GM10266 (cell line): ENCODE measurements at regions not wholly inside any gene's neighbourhood (a gene's known extent, or its start where the extent isn't known, plus 50 kb on each side); places are given as distances from the start of the nearest gene placed in this dataset.

Experiments
- DNase-seq: peaks from one replicate; pipeline ENCODE4 v3.0.0; 2012; ENCODE audit errors: extremely low spot score
- TF ChIP-seq, protein P1 (sequence below): IDR thresholded peaks from 2 replicates; pipeline ENCODE4 v1.5.1; 2012; ENCODE audit warnings: mild to moderate bottlenecking, low read depth; ENCODE audit not compliant: control insufficient read depth, insufficient read depth; ENCODE audit errors: missing control alignments

DNA sequence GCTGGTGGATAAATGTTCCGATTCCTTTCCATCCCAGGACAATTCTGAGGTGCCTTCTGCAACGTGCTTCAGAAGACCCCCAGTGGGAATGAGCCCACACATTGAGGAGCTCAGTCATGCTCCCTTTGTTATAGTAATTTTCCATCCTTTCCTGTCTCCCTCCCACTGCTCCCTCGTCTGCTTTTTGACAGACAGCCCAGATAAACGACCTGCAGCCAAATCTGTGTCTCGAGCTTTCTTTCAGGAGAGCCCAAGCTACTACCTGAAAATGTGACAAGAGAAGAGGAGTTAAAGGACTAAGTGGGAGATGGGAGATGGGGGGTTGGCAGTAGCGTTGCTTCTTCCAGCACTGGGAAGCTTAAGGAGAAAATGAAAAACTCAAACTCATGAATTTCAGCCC lies 65.9 kb upstream of the LRRN2 start:
- DNase-seq = no peak
- TF ChIP-seq, protein P1, sequence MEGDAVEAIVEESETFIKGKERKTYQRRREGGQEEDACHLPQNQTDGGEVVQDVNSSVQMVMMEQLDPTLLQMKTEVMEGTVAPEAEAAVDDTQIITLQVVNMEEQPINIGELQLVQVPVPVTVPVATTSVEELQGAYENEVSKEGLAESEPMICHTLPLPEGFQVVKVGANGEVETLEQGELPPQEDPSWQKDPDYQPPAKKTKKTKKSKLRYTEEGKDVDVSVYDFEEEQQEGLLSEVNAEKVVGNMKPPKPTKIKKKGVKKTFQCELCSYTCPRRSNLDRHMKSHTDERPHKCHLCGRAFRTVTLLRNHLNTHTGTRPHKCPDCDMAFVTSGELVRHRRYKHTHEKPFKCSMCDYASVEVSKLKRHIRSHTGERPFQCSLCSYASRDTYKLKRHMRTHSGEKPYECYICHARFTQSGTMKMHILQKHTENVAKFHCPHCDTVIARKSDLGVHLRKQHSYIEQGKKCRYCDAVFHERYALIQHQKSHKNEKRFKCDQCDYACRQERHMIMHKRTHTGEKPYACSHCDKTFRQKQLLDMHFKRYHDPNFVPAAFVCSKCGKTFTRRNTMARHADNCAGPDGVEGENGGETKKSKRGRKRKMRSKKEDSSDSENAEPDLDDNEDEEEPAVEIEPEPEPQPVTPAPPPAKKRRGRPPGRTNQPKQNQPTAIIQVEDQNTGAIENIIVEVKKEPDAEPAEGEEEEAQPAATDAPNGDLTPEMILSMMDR = no peak

DNA sequence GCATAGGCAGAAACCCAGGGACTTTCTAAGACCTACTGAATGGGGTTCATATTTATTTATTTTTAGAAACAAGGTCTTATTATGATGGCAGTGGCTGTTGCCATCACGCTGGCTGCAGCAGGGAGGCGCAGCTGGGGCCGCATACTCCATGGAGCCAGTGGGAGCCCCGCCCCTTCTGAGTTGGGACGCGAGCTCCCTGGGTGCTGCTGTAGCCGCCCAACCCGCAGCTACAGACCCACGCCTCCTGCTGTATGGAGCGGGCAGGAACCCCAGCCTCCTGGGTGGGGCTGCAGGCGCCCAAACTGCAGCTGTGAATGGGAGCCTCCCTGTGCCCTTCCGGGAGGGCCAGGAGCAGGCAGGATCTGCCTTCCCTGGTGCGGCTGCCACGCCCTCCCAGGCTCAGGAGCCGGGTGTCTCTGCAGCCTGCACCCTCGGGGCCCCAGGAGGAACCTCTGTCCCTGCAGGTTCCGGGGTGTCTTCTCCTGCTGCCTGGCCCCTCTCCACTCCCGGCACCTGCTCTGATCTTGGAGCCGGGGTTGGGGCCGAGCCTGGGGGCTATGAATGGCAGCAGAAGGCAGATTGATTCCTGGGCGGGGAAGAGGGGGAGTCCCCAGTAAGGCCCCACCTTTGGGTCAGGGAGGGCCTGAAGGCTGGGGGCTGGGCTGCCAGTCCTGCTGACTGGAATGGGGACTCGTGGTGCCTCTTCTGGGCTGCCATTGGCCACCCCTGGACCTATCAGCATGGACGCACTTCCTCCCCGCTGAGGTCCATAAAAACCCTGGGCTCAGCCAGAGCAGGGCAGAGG lies 66.5 kb upstream of the LRRN2 start:
- no peak for DNase-seq
- TF ChIP-seq, protein P1 = no peak

DNA sequence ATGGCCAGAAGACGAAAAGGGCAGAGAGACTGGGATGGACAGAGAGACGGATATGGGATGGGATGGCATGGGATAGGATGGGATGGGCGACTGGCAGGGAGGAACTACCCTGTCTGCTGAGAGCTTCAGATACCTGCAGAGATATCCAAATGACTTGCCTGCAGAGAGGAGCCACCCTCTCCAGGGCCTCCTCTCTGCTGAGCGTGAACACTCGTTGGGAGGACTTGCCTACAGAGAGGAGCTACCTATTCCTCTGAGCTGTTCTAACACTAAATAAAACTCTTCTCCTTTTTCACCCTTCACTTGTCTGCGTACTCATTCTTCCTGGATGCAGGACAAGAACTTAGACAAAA lies 67.1 kb upstream of the LRRN2 start:
- DNase-seq = no peak
- TF ChIP-seq, protein P1 = no peak

DNA sequence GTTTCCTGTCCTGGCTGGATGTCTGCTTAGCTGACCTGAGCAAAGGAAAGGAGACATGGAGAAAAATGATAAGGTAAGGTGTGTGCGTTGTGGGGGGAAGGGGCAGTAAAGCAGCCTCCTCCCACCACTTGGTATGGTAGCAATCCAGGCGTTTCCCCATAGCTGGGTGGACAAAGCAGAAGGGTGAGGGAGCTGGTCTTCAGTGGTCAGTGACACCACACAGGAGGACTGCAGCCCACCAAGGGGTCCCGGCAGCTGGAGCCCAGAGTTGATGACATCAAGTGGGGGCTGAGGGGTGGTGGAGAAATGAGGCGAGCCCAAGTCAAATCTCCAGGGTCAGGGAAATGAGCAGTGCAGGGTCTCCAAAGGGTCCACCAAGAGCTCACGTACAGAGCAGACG lies 69.3 kb upstream of the LRRN2 start:
- DNase-seq = no peak
- TF ChIP-seq, protein P1 = no peak

DNA sequence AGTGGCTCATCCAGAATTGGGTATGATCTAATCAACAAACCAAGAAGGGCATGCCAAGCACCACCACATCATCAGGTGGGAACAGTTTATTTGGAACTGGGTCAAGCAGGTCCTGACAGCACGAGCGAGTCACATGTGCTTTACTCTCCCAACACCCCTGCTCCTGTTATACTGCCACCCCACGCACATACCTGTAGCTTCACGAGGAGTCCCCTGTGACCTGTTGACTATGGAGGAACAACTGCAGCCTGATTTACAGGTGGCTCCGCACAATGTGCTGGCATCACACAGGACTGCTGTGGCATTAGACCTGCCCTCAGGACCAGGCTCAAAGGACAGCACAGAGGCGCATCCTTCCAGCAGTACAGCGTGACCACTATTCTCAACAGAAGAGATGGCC lies 70.8 kb upstream of the LRRN2 start:
- no peak for DNase-seq
- TF ChIP-seq, protein P1 = no peak

DNA sequence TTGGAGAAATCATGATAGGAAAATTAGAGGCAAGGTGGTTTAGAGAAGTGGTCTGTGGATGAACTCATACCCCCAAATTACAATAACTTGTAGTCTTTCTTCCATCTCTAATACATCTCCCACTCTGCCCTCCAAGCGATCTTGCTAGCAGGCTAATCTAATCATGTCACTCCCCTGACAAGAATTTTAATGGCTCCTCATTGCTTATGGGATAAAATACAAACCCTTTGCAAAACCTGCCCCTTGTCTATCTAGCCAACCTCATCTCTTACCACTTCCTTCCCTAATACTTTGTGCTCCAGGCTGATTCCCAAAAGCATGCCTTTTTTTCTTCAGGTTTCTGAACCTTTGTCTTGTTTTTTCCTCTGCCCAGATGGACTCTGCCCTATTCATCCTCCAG lies 71.3 kb upstream of the LRRN2 start:
- DNase-seq = no peak
- TF ChIP-seq, protein P1 = no peak

DNA sequence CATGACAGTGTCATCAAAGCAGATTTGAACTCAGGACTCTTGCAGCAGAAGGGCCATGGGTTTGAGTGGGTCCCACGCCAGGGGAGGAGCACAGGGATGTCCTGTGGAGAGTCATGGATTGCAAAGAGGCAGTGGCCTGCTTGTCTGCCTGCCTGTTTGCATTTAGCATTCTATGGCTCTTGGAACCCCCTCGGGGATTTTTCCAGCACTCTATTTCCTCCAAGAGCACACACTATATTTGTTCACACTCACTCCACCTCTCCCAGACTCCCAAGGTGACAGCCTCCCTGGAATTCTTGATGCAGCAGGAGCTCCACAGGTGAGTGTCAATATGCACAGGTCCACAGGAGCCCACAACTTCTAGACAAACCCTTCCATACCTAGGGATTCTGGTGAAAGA lies 73.1 kb upstream of the LRRN2 start:
- TF ChIP-seq, protein P1 = no peak
- no peak for DNase-seq
